Upper lobe of left lung (tissue), 6 donors: ENCODE measurements at regions not wholly inside any gene's neighbourhood (a gene's known extent, or its start where the extent isn't known, plus 50 kb on each side); places are given as distances from the start of the nearest gene placed in this dataset.
"Not testable (repeated sequence)": the region's sequence is repeated elsewhere in the genome, so short reads cannot be mapped to it uniquely, and the experiment has no call there.

Experiments used
- ATAC-seq, 2 donors: fragments of 200-7000 bp; cut with Tn5 transposase; one replicate each; pipeline ENCODE4 v1.9.1; 2022; ENCODE audit warnings: mild to moderate bottlenecking in 2 of 2, moderate library complexity in 2 of 2; ENCODE audit not compliant: low FRiP score in 2 of 2
- DNase-seq, 2 donors: peaks; one replicate each; pipeline ENCODE4 v3.0.0-alpha.2; 2019 to 2020
- H3K27ac ChIP-seq, 4 donors: fragments of 200-600 bp; sonication (generic); one replicate each; pipeline ENCODE4 v1.5.1; 2016 to 2019
- H3K27me3 ChIP-seq, 4 donors: fragments of 200-600 bp; sonication (generic); one replicate each; pipeline ENCODE4 v1.5.1; 2017 to 2019
- H3K36me3 ChIP-seq, 4 donors: fragments of 200-600 bp; sonication (generic); one replicate each; pipeline ENCODE4 v1.5.1; 2016 to 2019
- H3K4me1 ChIP-seq, 4 donors: fragments of 200-600 bp; sonication (generic); one replicate each; pipeline ENCODE4 v1.5.1; 2018 to 2019
- H3K4me3 ChIP-seq, 4 donors: fragments of 200-600 bp; sonication (generic); one replicate each; pipeline ENCODE4 v1.5.1; 2017 to 2019; ENCODE audit warnings: mild to moderate bottlenecking in 2 of 4, moderate library complexity in 1 of 4
- H3K9me3 ChIP-seq, 4 donors: fragments of 200-600 bp; sonication (generic); one replicate each; pipeline ENCODE4 v1.5.1; 2018 to 2019
- EP300 ChIP-seq, 4 donors: sonication (generic); formaldehyde crosslinking; IDR thresholded peaks; one replicate each; pipeline ENCODE4 v1.5.1; 2017; ENCODE audit warnings: antibody characterized with exemption in 4 of 4, control low read depth in 2 of 4
- POLR2A ChIP-seq, 4 donors: fragments of 450-650 bp; IDR thresholded peaks; one replicate each; pipeline ENCODE4 v1.5.1; 2016 to 2017; ENCODE audit warnings: antibody characterized with exemption in 4 of 4, mild to moderate bottlenecking in 2 of 4
- POLR2AphosphoS5 ChIP-seq, 2 donors: sonication (generic); formaldehyde crosslinking; IDR thresholded peaks; one replicate each; pipeline ENCODE4 v1.5.1; 2017; ENCODE audit warnings: antibody characterized with exemption in 2 of 2
- WGBS, 2 donors: methylation state at CpG; one replicate each; pipeline ENCODE4 v1.1.5; 2017 to 2018; 5-methylcytosine and 5-hydroxymethylcytosine counted together
- TF ChIP-seq, protein P1 (sequence below), 6 experiments: fragments of 450-650 bp in 4 of 6; fragments of 200-600 bp in 2 of 6; sonication (generic) in 2 of 6; IDR thresholded peaks; one replicate each; pipeline ENCODE4 v1.5.1; 2016 to 2019; ENCODE audit warnings: antibody characterized with exemption in 6 of 6
- donor health status: DM: no; HTN: no; CAD: no; lungs with moderate emphysema.
- donor health status: DM: no; HTN: yes; CAD: no; lungs with severe emphysema.

DNA sequence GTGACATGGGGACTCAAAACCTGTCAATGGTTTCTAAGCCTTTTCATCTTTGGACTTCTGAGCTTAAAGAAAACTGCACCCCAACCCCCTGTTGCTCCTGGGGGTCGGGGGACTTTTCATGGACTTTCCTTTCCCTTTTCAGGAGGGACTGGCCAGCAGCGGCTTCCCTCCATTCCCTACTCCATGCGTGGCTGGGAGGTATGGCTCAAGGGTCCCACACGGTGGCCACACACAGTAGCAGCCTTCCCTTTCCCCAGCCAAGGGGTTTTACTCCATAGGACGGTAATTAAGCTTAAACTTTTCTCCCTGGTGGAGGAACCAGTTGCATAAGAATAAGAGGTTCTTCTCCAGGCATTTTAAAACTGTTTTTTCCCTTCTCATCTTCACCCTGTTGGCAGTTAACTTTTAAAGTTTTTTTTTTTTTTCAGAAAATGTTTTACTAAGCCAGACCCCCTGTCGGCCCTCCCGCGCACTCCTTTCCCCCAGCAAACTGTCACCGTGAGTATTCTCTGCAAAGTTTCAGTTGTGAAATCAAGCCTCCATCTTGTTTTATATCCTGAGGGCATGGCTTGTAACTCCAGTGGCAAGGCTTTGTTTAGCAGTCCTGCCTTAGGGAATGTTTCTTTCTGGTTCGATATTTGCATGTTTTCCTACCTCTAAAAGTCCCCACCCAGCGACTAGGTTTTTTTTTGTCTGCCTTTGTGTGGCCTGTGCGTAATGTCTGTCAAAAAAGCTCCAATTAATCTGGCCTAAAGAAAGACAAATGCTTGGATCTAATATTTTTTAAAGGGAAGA is 325.7 kb downstream of the TLL1 start:
- TF ChIP-seq POLR2AphosphoS5 (IDR thresholded peaks at IDR 0.05), result no peak
- TF ChIP-seq EP300 (IDR thresholded peaks at IDR 0.05), result no peak
- TF ChIP-seq, protein P1, sequence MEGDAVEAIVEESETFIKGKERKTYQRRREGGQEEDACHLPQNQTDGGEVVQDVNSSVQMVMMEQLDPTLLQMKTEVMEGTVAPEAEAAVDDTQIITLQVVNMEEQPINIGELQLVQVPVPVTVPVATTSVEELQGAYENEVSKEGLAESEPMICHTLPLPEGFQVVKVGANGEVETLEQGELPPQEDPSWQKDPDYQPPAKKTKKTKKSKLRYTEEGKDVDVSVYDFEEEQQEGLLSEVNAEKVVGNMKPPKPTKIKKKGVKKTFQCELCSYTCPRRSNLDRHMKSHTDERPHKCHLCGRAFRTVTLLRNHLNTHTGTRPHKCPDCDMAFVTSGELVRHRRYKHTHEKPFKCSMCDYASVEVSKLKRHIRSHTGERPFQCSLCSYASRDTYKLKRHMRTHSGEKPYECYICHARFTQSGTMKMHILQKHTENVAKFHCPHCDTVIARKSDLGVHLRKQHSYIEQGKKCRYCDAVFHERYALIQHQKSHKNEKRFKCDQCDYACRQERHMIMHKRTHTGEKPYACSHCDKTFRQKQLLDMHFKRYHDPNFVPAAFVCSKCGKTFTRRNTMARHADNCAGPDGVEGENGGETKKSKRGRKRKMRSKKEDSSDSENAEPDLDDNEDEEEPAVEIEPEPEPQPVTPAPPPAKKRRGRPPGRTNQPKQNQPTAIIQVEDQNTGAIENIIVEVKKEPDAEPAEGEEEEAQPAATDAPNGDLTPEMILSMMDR (IDR thresholded peaks at IDR 0.05), result no peak
- no peak for TF ChIP-seq POLR2A (IDR thresholded peaks at IDR 0.05)
- ATAC-seq, result no peak
- 84 to 85% methylated on average over 12 of the region's 12 CpGs for WGBS, 2 donors

DNA sequence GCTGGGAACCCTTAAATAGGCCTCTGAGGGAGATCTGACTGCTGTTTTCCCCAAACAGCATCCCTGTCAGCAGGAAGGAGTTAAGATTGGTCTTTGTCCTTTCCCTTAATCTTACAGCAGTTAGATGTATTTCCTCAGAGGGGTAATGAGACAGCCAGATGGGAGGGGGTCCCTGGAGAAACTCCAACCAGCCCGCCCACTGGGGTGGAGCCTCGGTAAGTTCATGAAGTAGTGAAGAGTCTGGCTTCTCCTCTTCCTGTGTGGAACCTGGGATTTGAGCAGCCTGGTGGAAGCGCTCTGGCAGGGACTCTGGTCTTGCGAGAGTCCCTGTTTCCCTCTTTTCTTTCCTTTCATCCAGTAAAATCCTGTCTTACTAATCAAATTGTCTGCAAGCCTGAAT is 330.0 kb downstream of the TLL1 start:
- DNase-seq (no peak), ATAC-seq (no peak)
- Histone ChIP-seq H3K27me3 (no peaks in the 10 kb centered on the region), H3K4me1 (no peaks in the 10 kb centered on the region), H3K4me3 (no peak overlapping the region), H3K9me3 (no peaks in the 10 kb centered on the region), H3K27ac (no peak overlapping the region), H3K36me3 (no peaks in the 10 kb centered on the region)
- WGBS, 2 donors, result 78 to 88% methylated on average over 4 of the region's 4 CpGs
- no peak for TF ChIP-seq POLR2A (IDR thresholded peaks at IDR 0.05)
- TF ChIP-seq, protein P1 (IDR thresholded peaks at IDR 0.05), result no peak
- TF ChIP-seq EP300 (IDR thresholded peaks at IDR 0.05), result no peak
- no peak for TF ChIP-seq POLR2AphosphoS5 (IDR thresholded peaks at IDR 0.05)

More for the DNA sequence above, 325.7 kb downstream of the TLL1 start:
- no peaks in the 10 kb centered on the region for H3K9me3 ChIP-seq
- DNase-seq, result no peak
- H3K4me1 ChIP-seq, result no peaks in the 10 kb centered on the region
- H3K4me3 ChIP-seq, result no peak overlapping the region
- no peak overlapping the region for H3K27ac ChIP-seq
- H3K27me3 ChIP-seq, result no peaks in the 10 kb centered on the region
- H3K36me3 ChIP-seq, result no peaks in the 10 kb centered on the region

DNA sequence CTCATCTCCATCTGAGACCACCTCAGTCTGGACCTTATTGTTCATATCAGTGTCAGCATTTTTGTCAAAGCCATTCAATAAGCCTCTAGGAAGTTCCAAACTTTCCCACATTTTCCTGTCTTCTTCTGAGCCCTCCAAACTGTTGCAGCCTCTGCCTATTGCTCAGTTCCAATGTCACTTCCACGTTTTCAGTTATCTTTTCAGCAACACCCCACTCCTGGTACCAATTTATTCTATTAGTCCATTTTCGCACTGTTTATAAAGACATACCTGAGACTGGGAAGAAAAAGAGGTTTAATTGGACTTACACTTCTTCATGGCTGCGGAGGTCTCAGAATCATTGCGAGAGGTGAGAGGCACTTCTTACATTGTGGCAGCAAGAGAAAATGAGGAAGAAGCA is 339.3 kb downstream of the TLL1 start:
- ATAC-seq, H3K4me1 ChIP-seq, H3K27me3 ChIP-seq, DNase-seq, H3K27ac ChIP-seq, H3K36me3 ChIP-seq, H3K4me3 ChIP-seq: not testable (repeated sequence)
- H3K9me3 ChIP-seq, result peaks cover 0 to 25% (median 20%) of the 10 kb centered on the region in 4 donors
- WGBS, 2 donors, result 88 to 90% methylated on average over 4 of the region's 4 CpGs

GRCh38 chr4:166222271-166222670 is 349.2 kb downstream of the TLL1 start:
- no peak overlapping the region for H3K4me3 ChIP-seq
- 80 to 85% methylated on average over 1 of the region's 1 CpG for whole genome bisulfite sequencing, 2 donors

GRCh38 chr4:166228112-166228511 is 355.1 kb downstream of the TLL1 start:
- Histone ChIP-seq H3K4me3 (no peak overlapping the region), H3K36me3 (no peaks in the 10 kb centered on the region), H3K27me3 (no peaks in the 10 kb centered on the region), H3K9me3 (peaks cover 0 to 4% (median 0%) of the 10 kb centered on the region in 4 donors), H3K27ac (no peak overlapping the region), H3K4me1 (no peaks in the 10 kb centered on the region)
- 73 to 90% methylated on average over 6 to 10 of the region's 10 CpGs for WGBS, 2 donors
- no peak for TF ChIP-seq POLR2A (IDR thresholded peaks at IDR 0.05)
- TF ChIP-seq EP300 (IDR thresholded peaks at IDR 0.05), result no peak
- TF ChIP-seq, protein P1 (IDR thresholded peaks at IDR 0.05), result no peak
- TF ChIP-seq POLR2AphosphoS5 (IDR thresholded peaks at IDR 0.05), result no peak
- no peak for ATAC-seq
- peak in 1 of 2 donors; percentile 58 for DNase-seq

More at GRCh38 chr4:166222271-166222670, 349.2 kb downstream of the TLL1 start:
- ATAC-seq (no peak), DNase-seq (no peak)
- no peaks in the 10 kb centered on the region for H3K27me3 ChIP-seq
- TF ChIP-seq POLR2AphosphoS5 (IDR thresholded peaks at IDR 0.05), result no peak
- TF ChIP-seq, protein P1 (IDR thresholded peaks at IDR 0.05), result no peak
- TF ChIP-seq POLR2A (IDR thresholded peaks at IDR 0.05), result no peak
- no peak for TF ChIP-seq EP300 (IDR thresholded peaks at IDR 0.05)
- H3K27ac ChIP-seq, result no peak overlapping the region
- no peaks in the 10 kb centered on the region for H3K36me3 ChIP-seq
- no peaks in the 10 kb centered on the region for H3K4me1 ChIP-seq
- H3K9me3 ChIP-seq, result peaks cover 0 to 3% (median 0%) of the 10 kb centered on the region in 4 donors
